GM23248 (cell line): ENCODE measurements at regions not wholly inside any gene's neighbourhood (a gene's known extent, or its start where the extent isn't known, plus 50 kb on each side); places are given as distances from the start of the nearest gene placed in this dataset.

ENCODE experiments used
- EZH2 ChIP-seq: fragments of 200-600 bp; sonication (generic); IDR thresholded peaks from 2 replicates; pipeline ENCODE4 v1.6.1; 2018; ENCODE audit warnings: antibody characterized with exemption, mild to moderate bottlenecking; ENCODE audit not compliant: insufficient read depth, poor library complexity, severe bottlenecking
- EZH2phosphoT487 ChIP-seq: fragments of 200-600 bp; sonication (generic); IDR thresholded peaks from 2 replicates; pipeline ENCODE4 v1.6.1; 2018; ENCODE audit warnings: antibody characterized with exemption, moderate library complexity, mild to moderate bottlenecking, low read depth; ENCODE audit not compliant: insufficient read depth

DNA sequence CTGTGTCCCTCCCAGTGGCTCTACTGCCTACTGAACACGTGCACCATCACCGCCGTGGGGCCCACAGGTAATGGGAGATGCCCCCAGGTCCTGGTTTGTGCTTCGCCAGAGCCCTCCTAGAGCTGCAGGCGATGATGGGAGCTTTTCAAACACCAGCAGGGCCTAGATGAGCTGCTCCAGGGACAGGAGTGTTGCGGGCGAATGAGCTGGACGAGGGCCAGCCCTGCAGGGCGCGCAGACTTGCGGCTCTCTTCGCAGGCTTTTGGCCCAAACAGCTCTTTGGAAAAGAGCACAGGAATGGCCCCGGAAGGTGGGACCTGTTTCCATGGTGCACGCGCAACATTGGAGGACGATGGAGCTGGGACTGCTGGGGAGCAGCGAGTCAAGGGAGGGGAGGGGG lies 409.3 kb upstream of the SULF2 start:
- TF ChIP-seq EZH2 (no peak), EZH2phosphoT487 (no peak)
